ENCODE measurements at regions not wholly inside any gene's neighbourhood (a gene's known extent, or its start where the extent isn't known, plus 50 kb on each side); places are given as distances from the start of the nearest gene placed in this dataset.
A peak's percentile ranks its signal among the peaks of the same experiment; 100 is the strongest.
"Not testable (repeated sequence)": the region's sequence is repeated elsewhere in the genome, so short reads cannot be mapped to it uniquely, and the experiment has no call there.

GRCh38 chr14:105581551-105582341 is 55.4 kb downstream of the TMEM121 start:
- no peak for DNase-seq (ENCODE audit: low read depth)

GRCh38 chr14:105582639-105583038 is 56.3 kb downstream of the TMEM121 start:
- DNase-seq (ENCODE audit: low read depth), result peak; percentile 1
- H3K4me3 ChIP-seq (ENCODE audit: low read depth, low read length), result no peak overlapping the region
- TF ChIP-seq CTCF (IDR thresholded peaks at IDR 0.05; ENCODE audit: insufficient read depth, low read length), result no peak

More at GRCh38 chr14:105581551-105582341, 55.4 kb downstream of the TMEM121 start:
- H3K4me3 ChIP-seq (ENCODE audit: low read depth, low read length), result no peak overlapping the region
- TF ChIP-seq CTCF (IDR thresholded peaks at IDR 0.05; ENCODE audit: insufficient read depth, low read length), result no peak

GRCh38 chr14:105583914-105584313 is 57.5 kb downstream of the TMEM121 start:
- DNase-seq (ENCODE audit: low read depth); H3K4me3 ChIP-seq (ENCODE audit: low read depth, low read length): not testable (repeated sequence)

- not testable (repeated sequence) for H3K4me3 ChIP-seq (ENCODE audit: low read depth, low read length); DNase-seq (ENCODE audit: low read depth)
Measured at GRCh38 chr14:105585290-105585689, 58.9 kb downstream of the TMEM121 start.

GRCh38 chr14:105585722-105586121 is 59.3 kb downstream of the TMEM121 start:
- not testable (repeated sequence) for H3K4me3 ChIP-seq (ENCODE audit: low read depth, low read length); DNase-seq (ENCODE audit: low read depth)

- H3K4me3 ChIP-seq (ENCODE audit: low read depth, low read length); DNase-seq (ENCODE audit: low read depth): not testable (repeated sequence)
Measured at GRCh38 chr14:105586144-105586872, 59.9 kb downstream of the TMEM121 start.

GRCh38 chr14:105587034-105587433 is 60.7 kb downstream of the TMEM121 start:
- DNase-seq (ENCODE audit: low read depth); H3K4me3 ChIP-seq (ENCODE audit: low read depth, low read length): not testable (repeated sequence)

GRCh38 chr14:105587482-105588235 is 61.3 kb downstream of the TMEM121 start:
- not testable (repeated sequence) for DNase-seq (ENCODE audit: low read depth); H3K4me3 ChIP-seq (ENCODE audit: low read depth, low read length)

GRCh38 chr14:105588236-105588860 is 62.0 kb downstream of the TMEM121 start:
- no peak for DNase-seq (ENCODE audit: low read depth)
- TF ChIP-seq CTCF (IDR thresholded peaks at IDR 0.05; ENCODE audit: insufficient read depth, low read length), result no peak
- H3K4me3 ChIP-seq (ENCODE audit: low read depth, low read length), result no peak overlapping the region
